ENCODE measurements at regions not wholly inside any gene's neighbourhood (a gene's known extent, or its start where the extent isn't known, plus 50 kb on each side); places are given as distances from the start of the nearest gene placed in this dataset.

DNA sequence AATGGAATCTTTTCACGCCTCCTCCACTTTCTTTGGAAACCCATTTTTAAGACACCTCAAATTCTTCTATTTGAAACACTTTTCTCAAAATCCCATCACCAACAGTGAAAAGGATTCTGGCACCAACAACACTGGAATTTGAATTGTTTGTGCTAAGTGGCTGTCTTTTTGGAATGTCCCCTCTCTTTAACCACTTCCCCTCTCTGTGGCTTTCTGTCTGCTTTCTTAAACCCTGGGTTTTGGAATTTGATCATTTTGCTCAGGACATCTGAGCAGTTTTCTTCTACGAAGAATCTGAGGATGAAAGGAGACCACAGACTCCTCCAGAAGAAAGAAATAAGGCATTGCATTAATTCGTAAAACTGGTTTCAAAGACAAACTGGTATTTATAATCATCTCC, 89.0 kb downstream of the MXRA5 start:
- Histone ChIP-seq H3K4me3 (ENCODE audit: low read depth, low read length) (no peak overlapping the region), H3K36me3 (ENCODE audit: control insufficient read depth, insufficient read depth, low read length) (no peaks in the 10 kb centered on the region), H3K9me3 (ENCODE audit: control insufficient read depth in 2 of 2, low read length in 2 of 2) (peaks cover 0 to 3% of the 10 kb centered on the region in 2 experiments), H3K27me3 (ENCODE audit: control insufficient read depth, insufficient read depth, low read length) (no peaks in the 10 kb centered on the region), H3K4me1 (ENCODE audit: control insufficient read depth, insufficient read depth, low read length, poor library complexity, severe bottlenecking) (no peaks in the 10 kb centered on the region), H3K27ac (ENCODE audit: insufficient read depth, low read length, poor library complexity, severe bottlenecking) (no peak overlapping the region)
- Mint-ChIP-seq H3K36me3 (no peaks in the 10 kb centered on the region), H3K9me3 (peaks cover 0 to 14% (median 3%) of the 10 kb centered on the region in 7 donors), H3K27me3 (no peaks in the 10 kb centered on the region), H3K4me1 (no peaks in the 10 kb centered on the region), H3K4me3 (no peak overlapping the region), H3K27ac (no peak overlapping the region)
- no peak for DNase-seq
- ATAC-seq (ENCODE audit: low read depth in 2 of 2): no peak

DNA sequence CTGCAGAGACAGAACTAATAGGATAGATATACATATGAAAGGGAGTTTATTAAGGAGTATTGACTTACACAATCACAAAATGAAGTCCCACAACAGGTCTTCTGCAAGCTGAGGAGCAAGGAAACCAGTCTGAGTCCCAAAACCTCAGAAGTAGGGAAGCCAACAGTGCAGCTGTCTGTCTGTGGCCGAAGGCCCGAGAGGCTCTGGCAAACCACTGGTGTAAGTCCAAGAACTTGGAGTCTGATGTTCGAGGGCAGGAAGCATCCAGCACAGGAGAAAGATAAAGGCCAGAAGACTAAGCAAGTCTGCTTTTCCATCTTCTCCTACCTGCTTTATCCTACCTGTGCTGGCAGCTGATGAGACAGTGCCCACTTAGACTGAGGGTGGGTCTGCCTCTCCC, 89.6 kb downstream of the MXRA5 start:
- Mint-ChIP-seq H3K4me3 (no peak overlapping the region), H3K9me3 (peaks cover 0 to 10% (median 3%) of the 10 kb centered on the region in 7 donors), H3K27ac (no peak overlapping the region), H3K36me3 (no peaks in the 10 kb centered on the region), H3K4me1 (no peaks in the 10 kb centered on the region), H3K27me3 (no peaks in the 10 kb centered on the region)
- Histone ChIP-seq H3K4me3 (ENCODE audit: low read depth, low read length) (no peak overlapping the region), H3K27ac (ENCODE audit: insufficient read depth, low read length, poor library complexity, severe bottlenecking) (no peak overlapping the region), H3K9me3 (ENCODE audit: control insufficient read depth in 2 of 2, low read length in 2 of 2) (no peaks in the 10 kb centered on the region), H3K4me1 (ENCODE audit: control insufficient read depth, insufficient read depth, low read length, poor library complexity, severe bottlenecking) (no peaks in the 10 kb centered on the region), H3K27me3 (ENCODE audit: control insufficient read depth, insufficient read depth, low read length) (no peaks in the 10 kb centered on the region), H3K36me3 (ENCODE audit: control insufficient read depth, insufficient read depth, low read length) (no peaks in the 10 kb centered on the region)
- ATAC-seq (ENCODE audit: low read depth in 2 of 2) (no peak), DNase-seq (no peak)

DNA sequence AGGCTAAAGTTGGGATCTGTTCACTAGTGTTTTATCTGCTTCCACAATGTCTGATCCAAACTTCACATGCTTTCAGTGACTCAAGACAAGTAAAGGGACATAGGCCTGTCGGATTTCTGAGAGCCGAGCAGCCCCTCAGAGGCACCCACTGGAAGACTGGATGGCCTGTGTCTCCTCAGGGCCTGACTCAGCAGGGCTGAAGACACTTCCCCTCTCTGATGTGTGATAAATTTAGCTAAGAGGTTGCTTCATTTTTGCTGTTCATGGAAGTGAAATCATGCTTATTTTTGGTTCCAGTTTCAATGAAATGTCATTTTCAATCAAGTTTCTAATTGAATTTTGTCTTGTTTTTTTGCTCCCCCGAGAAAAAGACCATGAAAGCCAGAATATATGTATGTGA, 93.7 kb downstream of the MXRA5 start:
- peaks cover 0 to 5% (median 3%) of the 10 kb centered on the region in 7 donors for H3K9me3 Mint-ChIP-seq
- Histone ChIP-seq H3K36me3 (ENCODE audit: control insufficient read depth, insufficient read depth, low read length) (no peaks in the 10 kb centered on the region), H3K4me3 (ENCODE audit: low read depth, low read length) (no peak overlapping the region), H3K27ac (ENCODE audit: insufficient read depth, low read length, poor library complexity, severe bottlenecking) (no peak overlapping the region), H3K27me3 (ENCODE audit: control insufficient read depth, insufficient read depth, low read length) (no peaks in the 10 kb centered on the region), H3K4me1 (ENCODE audit: control insufficient read depth, insufficient read depth, low read length, poor library complexity, severe bottlenecking) (no peaks in the 10 kb centered on the region), H3K9me3 (ENCODE audit: control insufficient read depth in 2 of 2, low read length in 2 of 2) (no peaks in the 10 kb centered on the region)
- no peak overlapping the region for H3K4me3 Mint-ChIP-seq
- ATAC-seq (ENCODE audit: low read depth in 2 of 2) (no peak), DNase-seq (no peak)
- H3K27me3 Mint-ChIP-seq: no peaks in the 10 kb centered on the region
- H3K4me1 Mint-ChIP-seq: no peaks in the 10 kb centered on the region
- no peaks in the 10 kb centered on the region for H3K36me3 Mint-ChIP-seq
- no peak overlapping the region for H3K27ac Mint-ChIP-seq

DNA sequence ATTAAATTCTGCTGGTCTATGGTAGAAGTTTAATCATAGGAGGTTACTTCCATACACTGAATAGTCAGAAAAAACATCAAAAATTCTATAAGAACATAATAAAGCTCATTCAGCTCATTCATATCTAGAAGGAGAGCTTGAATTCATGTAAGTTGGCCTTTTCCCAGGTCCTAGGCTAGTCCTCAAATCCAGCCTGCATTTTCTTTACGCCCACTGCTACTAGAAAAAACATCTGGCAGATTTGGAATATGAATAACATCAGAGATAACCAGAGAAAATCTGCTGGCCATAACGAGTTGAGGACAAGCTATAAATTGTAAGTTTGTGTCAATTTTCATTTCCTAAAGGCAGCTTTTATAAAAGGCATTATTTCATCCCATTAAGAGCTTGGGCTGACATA, 95.5 kb downstream of the MXRA5 start:
- peaks cover 0 to 6% (median 2%) of the 10 kb centered on the region in 7 donors for H3K9me3 Mint-ChIP-seq
- no peaks in the 10 kb centered on the region for H3K36me3 Mint-ChIP-seq
- H3K27me3 Mint-ChIP-seq: no peaks in the 10 kb centered on the region
- ATAC-seq (ENCODE audit: low read depth in 2 of 2) (no peak), DNase-seq (no peak)
- Histone ChIP-seq H3K9me3 (ENCODE audit: control insufficient read depth in 2 of 2, low read length in 2 of 2) (no peaks in the 10 kb centered on the region), H3K36me3 (ENCODE audit: control insufficient read depth, insufficient read depth, low read length) (no peaks in the 10 kb centered on the region), H3K4me1 (ENCODE audit: control insufficient read depth, insufficient read depth, low read length, poor library complexity, severe bottlenecking) (no peaks in the 10 kb centered on the region), H3K4me3 (ENCODE audit: low read depth, low read length) (no peak overlapping the region), H3K27ac (ENCODE audit: insufficient read depth, low read length, poor library complexity, severe bottlenecking) (no peak overlapping the region), H3K27me3 (ENCODE audit: control insufficient read depth, insufficient read depth, low read length) (no peaks in the 10 kb centered on the region)
- H3K4me3 Mint-ChIP-seq: no peak overlapping the region
- no peak overlapping the region for H3K27ac Mint-ChIP-seq
- H3K4me1 Mint-ChIP-seq: no peaks in the 10 kb centered on the region

DNA sequence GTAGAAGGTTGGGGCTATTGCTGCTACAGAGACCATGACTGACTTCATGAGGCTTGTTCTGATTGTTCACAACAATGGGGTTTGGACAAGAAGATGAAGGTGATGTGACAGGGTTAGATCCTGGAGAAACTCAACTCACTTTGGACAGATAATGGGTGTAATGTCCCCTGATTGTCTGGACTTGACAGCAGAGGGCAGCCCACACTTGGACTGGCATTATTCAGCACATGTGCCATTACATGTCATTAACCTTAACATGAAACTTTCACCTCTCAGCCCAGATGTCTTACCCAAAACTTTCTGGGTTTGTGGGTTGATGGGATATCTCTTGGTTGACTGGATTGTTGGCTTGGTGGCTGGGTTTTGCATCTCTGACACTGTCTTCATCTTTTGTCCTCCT, 101.5 kb downstream of the MXRA5 start:
- no peaks in the 10 kb centered on the region for H3K27me3 ChIP-seq (ENCODE audit: control insufficient read depth, insufficient read depth, low read length)

DNA sequence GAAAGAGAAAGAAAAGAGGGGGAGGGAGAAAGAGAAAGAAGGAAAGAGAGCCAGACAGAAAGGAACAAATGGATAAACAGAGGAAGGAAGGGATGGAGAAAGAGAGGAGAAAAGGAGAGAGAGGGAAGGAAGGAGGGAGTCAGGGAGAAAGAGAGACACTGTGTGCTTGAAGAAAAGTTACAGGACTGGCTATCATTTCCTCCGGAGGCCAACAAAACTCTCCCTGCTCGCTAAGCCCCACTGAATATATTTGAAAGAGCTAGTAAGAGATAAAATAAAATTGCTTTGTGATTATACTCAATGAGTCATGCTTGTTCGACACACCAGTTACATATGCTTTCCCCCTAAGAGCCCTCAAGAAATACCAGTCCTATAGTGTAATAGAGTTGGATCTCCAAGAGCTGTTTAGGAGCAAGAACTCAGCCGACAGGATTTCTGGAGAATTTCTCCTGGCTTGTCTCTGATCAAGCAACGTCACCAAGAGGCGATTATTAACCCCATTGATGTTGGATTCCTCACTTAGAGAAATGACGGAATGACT, 102.2 kb downstream of the MXRA5 start:
- no peaks in the 10 kb centered on the region for H3K27me3 ChIP-seq (ENCODE audit: control insufficient read depth, insufficient read depth, low read length)
- no peaks in the 10 kb centered on the region for H3K4me1 Mint-ChIP-seq
- H3K27ac ChIP-seq (ENCODE audit: insufficient read depth, low read length, poor library complexity, severe bottlenecking): no peak overlapping the region
- H3K4me3 ChIP-seq (ENCODE audit: low read depth, low read length): no peak overlapping the region
- no peaks in the 10 kb centered on the region for H3K27me3 Mint-ChIP-seq
- H3K36me3 ChIP-seq (ENCODE audit: control insufficient read depth, insufficient read depth, low read length): no peaks in the 10 kb centered on the region
- no peak overlapping the region for H3K27ac Mint-ChIP-seq
- no peaks in the 10 kb centered on the region for H3K36me3 Mint-ChIP-seq
- no peak overlapping the region for H3K4me3 Mint-ChIP-seq
- no peaks in the 10 kb centered on the region for H3K9me3 ChIP-seq (ENCODE audit: control insufficient read depth in 2 of 2, low read length in 2 of 2)
- no peaks in the 10 kb centered on the region for H3K4me1 ChIP-seq (ENCODE audit: control insufficient read depth, insufficient read depth, low read length, poor library complexity, severe bottlenecking)
- DNase-seq (no peak), ATAC-seq (ENCODE audit: low read depth in 2 of 2) (no peak)
- H3K9me3 Mint-ChIP-seq: peaks cover 0 to 10% (median 2%) of the 10 kb centered on the region in 7 donors

More for the DNA sequence above, 101.5 kb downstream of the MXRA5 start:
- Histone ChIP-seq H3K4me3 (ENCODE audit: low read depth, low read length) (no peak overlapping the region), H3K4me1 (ENCODE audit: control insufficient read depth, insufficient read depth, low read length, poor library complexity, severe bottlenecking) (no peaks in the 10 kb centered on the region), H3K27ac (ENCODE audit: insufficient read depth, low read length, poor library complexity, severe bottlenecking) (no peak overlapping the region), H3K36me3 (ENCODE audit: control insufficient read depth, insufficient read depth, low read length) (no peaks in the 10 kb centered on the region), H3K9me3 (ENCODE audit: control insufficient read depth in 2 of 2, low read length in 2 of 2) (no peaks in the 10 kb centered on the region)
- Mint-ChIP-seq H3K27me3 (no peaks in the 10 kb centered on the region), H3K36me3 (no peaks in the 10 kb centered on the region), H3K9me3 (peaks cover 0 to 11% (median 3%) of the 10 kb centered on the region in 7 donors), H3K27ac (no peak overlapping the region), H3K4me1 (no peaks in the 10 kb centered on the region), H3K4me3 (no peak overlapping the region)
- ATAC-seq (ENCODE audit: low read depth in 2 of 2): no peak
- DNase-seq: no peak

DNA sequence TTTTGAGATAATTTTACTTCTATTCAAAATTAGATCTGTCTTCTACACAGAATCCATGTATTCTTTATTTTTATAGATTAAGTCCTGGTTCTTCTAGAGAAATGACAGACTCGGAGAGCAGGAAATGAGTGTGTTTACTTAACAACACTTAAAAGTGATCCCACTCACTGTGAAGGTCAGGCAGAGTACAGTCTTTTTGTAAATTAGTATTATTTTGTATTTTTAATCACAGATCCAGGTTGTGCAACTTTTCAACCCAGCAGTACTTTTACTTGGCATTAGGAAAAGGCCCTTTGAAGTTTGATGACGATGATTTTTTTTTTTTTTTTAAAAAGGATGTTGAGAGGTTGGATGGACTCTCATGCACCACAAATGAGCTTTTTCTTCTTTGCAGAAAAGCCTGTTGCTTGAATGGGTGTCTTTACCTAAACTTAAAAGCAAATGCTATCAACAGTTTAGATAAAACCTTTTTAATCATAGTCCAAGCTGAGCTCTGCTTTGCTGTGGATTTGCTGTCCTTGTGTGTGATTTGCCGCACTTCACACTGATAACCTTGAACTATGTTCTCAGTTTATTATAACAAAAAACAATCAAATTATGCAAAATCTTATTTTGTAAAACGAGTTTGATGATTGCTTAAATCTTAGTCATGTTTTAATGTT, 114.1 kb downstream of the MXRA5 start:
- Mint-ChIP-seq H3K27me3 (no peaks in the 10 kb centered on the region), H3K4me3 (no peak overlapping the region), H3K27ac (no peak overlapping the region), H3K9me3 (peaks cover 0 to 7% (median 0%) of the 10 kb centered on the region in 7 donors), H3K36me3 (no peaks in the 10 kb centered on the region), H3K4me1 (no peaks in the 10 kb centered on the region)
- DNase-seq (no peak), ATAC-seq (ENCODE audit: low read depth in 2 of 2) (no peak)
- H3K36me3 ChIP-seq (ENCODE audit: control insufficient read depth, insufficient read depth, low read length): no peaks in the 10 kb centered on the region
- H3K4me1 ChIP-seq (ENCODE audit: control insufficient read depth, insufficient read depth, low read length, poor library complexity, severe bottlenecking): no peaks in the 10 kb centered on the region
- no peak overlapping the region for H3K4me3 ChIP-seq (ENCODE audit: low read depth, low read length)
- H3K9me3 ChIP-seq (ENCODE audit: control insufficient read depth in 2 of 2, low read length in 2 of 2): no peaks in the 10 kb centered on the region
- no peak overlapping the region for H3K27ac ChIP-seq (ENCODE audit: insufficient read depth, low read length, poor library complexity, severe bottlenecking)
- H3K27me3 ChIP-seq (ENCODE audit: control insufficient read depth, insufficient read depth, low read length): no peaks in the 10 kb centered on the region

DNA sequence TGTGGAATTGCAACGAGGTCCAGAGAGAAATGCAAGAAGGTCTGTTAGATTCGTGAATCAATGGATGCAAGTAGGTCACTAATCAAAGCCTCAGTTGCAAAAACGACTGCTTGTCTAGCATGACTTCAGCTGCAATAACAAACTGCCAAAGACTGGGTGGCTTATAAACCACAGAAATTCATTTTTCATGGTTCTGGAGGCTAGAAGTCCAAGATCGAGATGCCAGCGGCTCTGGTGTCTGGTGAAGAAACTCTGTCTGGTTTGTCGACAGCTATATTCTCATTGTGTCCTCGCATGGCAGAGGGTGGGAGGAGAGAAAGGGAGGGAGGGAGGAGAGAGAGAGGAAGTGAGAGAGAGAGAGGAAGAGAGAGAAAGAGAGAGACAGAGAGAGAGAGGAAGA, 114.7 kb downstream of the MXRA5 start:
- H3K4me1 Mint-ChIP-seq: no peaks in the 10 kb centered on the region
- Histone ChIP-seq H3K4me1 (ENCODE audit: control insufficient read depth, insufficient read depth, low read length, poor library complexity, severe bottlenecking) (no peaks in the 10 kb centered on the region), H3K27ac (ENCODE audit: insufficient read depth, low read length, poor library complexity, severe bottlenecking) (no peak overlapping the region), H3K27me3 (ENCODE audit: control insufficient read depth, insufficient read depth, low read length) (no peaks in the 10 kb centered on the region), H3K36me3 (ENCODE audit: control insufficient read depth, insufficient read depth, low read length) (no peaks in the 10 kb centered on the region), H3K4me3 (ENCODE audit: low read depth, low read length) (no peak overlapping the region), H3K9me3 (ENCODE audit: control insufficient read depth in 2 of 2, low read length in 2 of 2) (no peaks in the 10 kb centered on the region)
- H3K27ac Mint-ChIP-seq: peak overlapping the region in 1 of 3 donors; percentile 43
- H3K9me3 Mint-ChIP-seq: peaks cover 0 to 3% (median 0%) of the 10 kb centered on the region in 7 donors
- ATAC-seq (ENCODE audit: low read depth in 2 of 2) (no peak), DNase-seq (no peak)
- no peaks in the 10 kb centered on the region for H3K36me3 Mint-ChIP-seq
- no peaks in the 10 kb centered on the region for H3K27me3 Mint-ChIP-seq
- H3K4me3 Mint-ChIP-seq: no peak overlapping the region
